DND-41 (cell line): ENCODE measurements at regions not wholly inside any gene's neighbourhood (a gene's known extent, or its start where the extent isn't known, plus 50 kb on each side); places are given as distances from the start of the nearest gene placed in this dataset.

Source experiments
- ATAC-seq: fragments of 200-7000 bp; cut with Tn5 transposase; 3 replicates; pipeline ENCODE4 v1.9.1; 2021; ENCODE audit warnings: low read depth; ENCODE audit not compliant: insufficient read depth
- DNase-seq: peaks from one replicate; pipeline ENCODE4 v3.0.0-alpha.2; 2020
- H2AFZ ChIP-seq: 2 replicates; pipeline ENCODE4 v1.6.0; 2012; ENCODE audit warnings: low read depth, low read length
- H3K27ac ChIP-seq: 2 replicates; pipeline ENCODE4 v1.5.1; 2012; ENCODE audit warnings: low read length, inconsistent platforms
- H3K27me3 ChIP-seq: fragments of 200-600 bp; sonication (generic); 2 replicates; pipeline ENCODE4 v1.6.0; 2012; ENCODE audit warnings: low read length, mild to moderate bottlenecking, inconsistent platforms; ENCODE audit not compliant: insufficient read depth, poor library complexity
- H3K36me3 ChIP-seq: 2 replicates; pipeline ENCODE4 v1.5.1; 2012; ENCODE audit warnings: low read length, inconsistent platforms; ENCODE audit not compliant: insufficient read depth
- H3K4me1 ChIP-seq: 2 replicates; pipeline ENCODE4 v1.5.1; 2012; ENCODE audit warnings: mild to moderate bottlenecking, low read length; ENCODE audit not compliant: insufficient read depth
- H3K4me2 ChIP-seq: 2 replicates; pipeline ENCODE4 v1.6.0; 2012; ENCODE audit warnings: mild to moderate bottlenecking, moderate library complexity, low read length, inconsistent platforms; ENCODE audit not compliant: insufficient read depth
- H3K4me3 ChIP-seq, 2 experiments: fragments of 200-600 bp in 1 of 2; shearing (Covaris generic) in 1 of 2; 2 replicates each; pipeline ENCODE4 v1.5.1; 2012 to 2016; ENCODE audit warnings: inconsistent platforms in 2 of 2, low read length in 2 of 2, mild to moderate bottlenecking in 2 of 2, low read depth in 1 of 2, moderate library complexity in 1 of 2
- H3K79me2 ChIP-seq: 2 replicates; pipeline ENCODE4 v1.6.0; 2012; ENCODE audit warnings: low read length, inconsistent platforms; ENCODE audit not compliant: insufficient read depth
- H3K9ac ChIP-seq: 2 replicates; pipeline ENCODE4 v1.6.0; 2012; ENCODE audit warnings: low read depth, mild to moderate bottlenecking, inconsistent platforms, low read length, moderate library complexity
- H3K9me3 ChIP-seq: 2 replicates; pipeline ENCODE4 v1.5.1; 2012; ENCODE audit warnings: low read length, moderate library complexity, mild to moderate bottlenecking, inconsistent platforms; ENCODE audit not compliant: insufficient read depth, severe bottlenecking
- H4K20me1 ChIP-seq: 2 replicates; pipeline ENCODE4 v1.6.0; 2012; ENCODE audit warnings: low read length; ENCODE audit not compliant: insufficient read depth
- EZH2 ChIP-seq: IDR thresholded peaks from 3 replicates; pipeline ENCODE4 v1.6.1; 2012; ENCODE audit warnings: borderline replicate concordance, low read depth, mild to moderate bottlenecking, moderate library complexity, low read length, inconsistent platforms; ENCODE audit not compliant: severe bottlenecking
- TF ChIP-seq, protein P1 (sequence below): IDR thresholded peaks from 2 replicates; pipeline ENCODE4 v1.5.1; 2012; ENCODE audit warnings: borderline replicate concordance, low read length, moderate library complexity, mild to moderate bottlenecking; ENCODE audit not compliant: poor library complexity, severe bottlenecking; ENCODE audit errors: extremely low read depth

DNA sequence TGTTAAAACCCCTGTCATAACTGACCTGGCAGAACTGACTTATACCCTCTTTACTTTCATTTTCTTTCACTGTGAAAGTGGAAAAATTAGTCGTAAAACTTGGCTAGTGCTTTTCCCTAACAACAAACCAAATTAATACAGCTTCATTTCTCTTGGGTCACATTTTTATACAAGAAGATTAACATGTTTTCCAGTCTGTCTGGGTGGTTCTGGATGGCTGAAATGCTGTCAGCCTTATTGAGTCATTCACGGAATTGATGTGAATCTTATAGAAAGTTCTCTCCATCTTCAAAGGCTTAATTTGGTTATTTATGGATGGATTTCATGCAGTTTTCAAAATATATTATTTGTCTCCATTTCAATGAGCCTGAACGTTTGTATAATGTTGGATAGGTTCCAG is 440.0 kb downstream of the KCTD12 start:
- Histone ChIP-seq H3K27me3 (no peaks in the 10 kb centered on the region), H4K20me1 (no peaks in the 10 kb centered on the region), H3K9ac (no peak overlapping the region), H2AFZ (no peak overlapping the region), H3K27ac (no peak overlapping the region), H3K4me2 (no peak overlapping the region), H3K36me3 (no peaks in the 10 kb centered on the region), H3K9me3 (no peaks in the 10 kb centered on the region), H3K4me1 (no peaks in the 10 kb centered on the region), H3K79me2 (no peaks in the 10 kb centered on the region), H3K4me3 (no peak overlapping the region)
- TF ChIP-seq, protein P1, sequence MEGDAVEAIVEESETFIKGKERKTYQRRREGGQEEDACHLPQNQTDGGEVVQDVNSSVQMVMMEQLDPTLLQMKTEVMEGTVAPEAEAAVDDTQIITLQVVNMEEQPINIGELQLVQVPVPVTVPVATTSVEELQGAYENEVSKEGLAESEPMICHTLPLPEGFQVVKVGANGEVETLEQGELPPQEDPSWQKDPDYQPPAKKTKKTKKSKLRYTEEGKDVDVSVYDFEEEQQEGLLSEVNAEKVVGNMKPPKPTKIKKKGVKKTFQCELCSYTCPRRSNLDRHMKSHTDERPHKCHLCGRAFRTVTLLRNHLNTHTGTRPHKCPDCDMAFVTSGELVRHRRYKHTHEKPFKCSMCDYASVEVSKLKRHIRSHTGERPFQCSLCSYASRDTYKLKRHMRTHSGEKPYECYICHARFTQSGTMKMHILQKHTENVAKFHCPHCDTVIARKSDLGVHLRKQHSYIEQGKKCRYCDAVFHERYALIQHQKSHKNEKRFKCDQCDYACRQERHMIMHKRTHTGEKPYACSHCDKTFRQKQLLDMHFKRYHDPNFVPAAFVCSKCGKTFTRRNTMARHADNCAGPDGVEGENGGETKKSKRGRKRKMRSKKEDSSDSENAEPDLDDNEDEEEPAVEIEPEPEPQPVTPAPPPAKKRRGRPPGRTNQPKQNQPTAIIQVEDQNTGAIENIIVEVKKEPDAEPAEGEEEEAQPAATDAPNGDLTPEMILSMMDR, result no peak
- TF ChIP-seq EZH2, result no peak
- no peak for ATAC-seq
- no peak for DNase-seq

DNA sequence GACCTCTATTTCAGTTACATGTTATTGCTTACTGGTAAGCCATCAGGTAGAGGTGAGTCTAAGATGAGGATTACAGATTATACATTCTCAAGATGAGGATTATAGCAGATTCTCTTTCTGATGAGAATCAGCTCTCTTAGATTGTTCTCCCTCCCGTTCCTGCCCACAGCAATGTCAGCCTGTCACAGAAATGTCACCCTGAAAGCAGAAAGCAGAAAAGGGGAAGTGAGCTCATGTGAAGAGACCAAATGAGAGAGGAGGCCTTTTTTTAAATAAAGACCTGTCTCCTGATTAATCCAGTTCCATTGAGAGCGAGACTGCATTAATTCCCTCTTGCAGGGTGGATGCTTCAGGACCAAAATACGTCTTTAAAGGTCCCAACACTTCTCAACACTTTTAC is 445.6 kb downstream of the KCTD12 start:
- Histone ChIP-seq H3K4me3 (no peak overlapping the region), H3K36me3 (no peaks in the 10 kb centered on the region), H3K27me3 (no peaks in the 10 kb centered on the region), H3K9ac (no peak overlapping the region), H3K4me1 (no peaks in the 10 kb centered on the region), H2AFZ (no peak overlapping the region), H3K79me2 (no peaks in the 10 kb centered on the region), H3K9me3 (no peaks in the 10 kb centered on the region), H3K27ac (no peak overlapping the region), H3K4me2 (no peak overlapping the region), H4K20me1 (no peaks in the 10 kb centered on the region)
- TF ChIP-seq EZH2, result no peak
- TF ChIP-seq, protein P1, result no peak
- DNase-seq (no peak), ATAC-seq (no peak)

DNA sequence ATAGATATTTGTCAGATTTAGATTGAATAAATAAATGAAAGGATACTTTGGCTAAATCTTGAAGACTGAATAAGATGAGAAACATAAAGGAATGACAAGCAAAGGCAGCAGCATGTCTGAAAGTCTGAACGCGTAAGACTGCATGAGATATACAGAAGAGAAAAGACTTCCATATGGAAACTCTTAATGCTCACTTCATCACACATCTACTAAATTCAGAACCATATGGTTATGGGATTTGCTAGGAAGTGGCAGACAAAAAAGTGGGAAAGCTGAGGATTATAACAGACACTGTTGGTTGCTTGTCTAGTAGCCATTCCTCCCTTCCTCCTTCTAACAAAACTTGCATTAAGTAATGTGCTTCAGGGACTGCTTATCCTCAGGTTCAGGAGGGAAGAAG is 446.7 kb downstream of the KCTD12 start:
- DNase-seq (no peak), ATAC-seq (no peak)
- H3K27me3 ChIP-seq, result no peaks in the 10 kb centered on the region
- no peak overlapping the region for H3K4me3 ChIP-seq
- H3K4me2 ChIP-seq, result no peak overlapping the region
- no peaks in the 10 kb centered on the region for H3K36me3 ChIP-seq
- H3K9ac ChIP-seq, result no peak overlapping the region
- H3K79me2 ChIP-seq, result no peaks in the 10 kb centered on the region
- TF ChIP-seq, protein P1, result no peak
- TF ChIP-seq EZH2, result no peak
- H2AFZ ChIP-seq, result no peak overlapping the region
- no peaks in the 10 kb centered on the region for H4K20me1 ChIP-seq
- H3K9me3 ChIP-seq, result no peaks in the 10 kb centered on the region
- no peaks in the 10 kb centered on the region for H3K4me1 ChIP-seq
- no peak overlapping the region for H3K27ac ChIP-seq

DNA sequence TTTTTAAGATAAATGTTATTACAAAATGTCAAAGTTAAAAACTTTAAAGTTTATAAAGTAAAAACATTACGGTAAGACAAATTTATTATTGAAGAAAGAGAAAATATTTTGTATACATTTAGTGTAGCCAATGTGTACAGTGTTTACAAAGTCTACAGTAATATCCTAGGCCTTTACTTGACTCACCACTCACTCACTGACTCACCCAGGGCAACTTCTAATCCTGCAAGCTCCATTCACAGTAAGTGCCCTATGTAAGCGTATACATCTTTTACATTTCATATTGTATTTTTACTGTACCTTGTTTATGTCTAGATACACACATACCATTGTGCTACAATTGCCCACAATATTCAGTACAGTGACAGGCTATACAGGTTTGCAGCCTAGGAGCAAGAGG is 448.2 kb downstream of the KCTD12 start:
- no peaks in the 10 kb centered on the region for H4K20me1 ChIP-seq
- H2AFZ ChIP-seq, result no peak overlapping the region
- no peaks in the 10 kb centered on the region for H3K9me3 ChIP-seq
- no peaks in the 10 kb centered on the region for H3K36me3 ChIP-seq
- ATAC-seq (no peak), DNase-seq (no peak)
- no peak overlapping the region for H3K27ac ChIP-seq
- H3K4me1 ChIP-seq, result no peaks in the 10 kb centered on the region
- no peaks in the 10 kb centered on the region for H3K27me3 ChIP-seq
- H3K4me3 ChIP-seq, result no peak overlapping the region
- no peaks in the 10 kb centered on the region for H3K79me2 ChIP-seq
- H3K4me2 ChIP-seq, result no peak overlapping the region
- TF ChIP-seq, protein P1, result no peak
- TF ChIP-seq EZH2, result no peak
- H3K9ac ChIP-seq, result no peak overlapping the region
